Lower leg skin (tissue), 3 donors: ENCODE measurements at regions not wholly inside any gene's neighbourhood (a gene's known extent, or its start where the extent isn't known, plus 50 kb on each side); places are given as distances from the start of the nearest gene placed in this dataset.

Source experiments
- CTCF ChIP-seq, 3 donors: fragments of 450-650 bp; IDR thresholded peaks; one replicate each; pipeline ENCODE4 v1.5.1; 2016; ENCODE audit warnings: antibody characterized with exemption in 3 of 3, mild to moderate bottlenecking in 3 of 3, moderate library complexity in 2 of 3
- POLR2A ChIP-seq, 2 donors: fragments of 450-650 bp; IDR thresholded peaks; one replicate each; pipeline ENCODE4 v1.6.1; 2016 to 2017; ENCODE audit warnings: antibody characterized with exemption in 2 of 2, mild to moderate bottlenecking in 1 of 2, moderate library complexity in 1 of 2

- TF ChIP-seq POLR2A (IDR thresholded peaks at IDR 0.05), result no peak
- TF ChIP-seq CTCF (IDR thresholded peaks at IDR 0.05), result no peak
Observed at GRCh38 chr2:63729831-63730230, 111.9 kb upstream of the UGP2 start.
